Endodermal cell (in vitro differentiated cells): ENCODE measurements at regions not wholly inside any gene's neighbourhood (a gene's known extent, or its start where the extent isn't known, plus 50 kb on each side); places are given as distances from the start of the nearest gene placed in this dataset.

Experiments used
- DNase-seq: peaks from one replicate; pipeline ENCODE4 v3.0.0-alpha.2; 2017
- H3K27ac ChIP-seq: 2 replicates; pipeline ENCODE4 v1.5.1; 2013; ENCODE audit warnings: mild to moderate bottlenecking, low read depth, low read length, moderate library complexity
- H3K27me3 ChIP-seq: 2 replicates; pipeline ENCODE4 v1.6.1; 2013; ENCODE audit warnings: mild to moderate bottlenecking, low read length, moderate library complexity; ENCODE audit not compliant: insufficient read depth, control insufficient read depth, poor library complexity, severe bottlenecking
- H3K36me3 ChIP-seq: 2 replicates; pipeline ENCODE4 v1.7.0; 2013; ENCODE audit warnings: mild to moderate bottlenecking, low read length, moderate library complexity; ENCODE audit not compliant: control insufficient read depth, insufficient read depth
- H3K4me1 ChIP-seq: one replicate; pipeline ENCODE4 v1.7.0; 2013; ENCODE audit warnings: low read length; ENCODE audit not compliant: control insufficient read depth, insufficient read depth
- H3K4me3 ChIP-seq: 2 replicates; pipeline ENCODE4 v1.5.1; 2013; ENCODE audit warnings: mild to moderate bottlenecking, low read length, moderate library complexity
- H3K9ac ChIP-seq: 2 replicates; pipeline ENCODE4 v1.6.1; 2013; ENCODE audit warnings: mild to moderate bottlenecking, low read length, moderate library complexity; ENCODE audit not compliant: poor library complexity, severe bottlenecking; ENCODE audit errors: extremely low read depth
- H3K9me3 ChIP-seq: 2 replicates; pipeline ENCODE4 v1.6.1; 2013; ENCODE audit warnings: mild to moderate bottlenecking, low read length, moderate library complexity; ENCODE audit not compliant: control insufficient read depth
- H3K27ac Mint-ChIP-seq: 2 replicates; pipeline ENCODE4 v1.8.0; 2020; ENCODE audit warnings: mixed read lengths
- H3K27me3 Mint-ChIP-seq: 2 replicates; pipeline ENCODE4 v1.8.0; 2021; ENCODE audit warnings: mild to moderate bottlenecking, mixed read lengths; ENCODE audit not compliant: insufficient read depth
- H3K36me3 Mint-ChIP-seq: 2 replicates; pipeline ENCODE4 v1.8.0; 2020; ENCODE audit warnings: low read depth, mixed read lengths
- H3K4me1 Mint-ChIP-seq: 2 replicates; pipeline ENCODE4 v1.8.0; 2020; ENCODE audit warnings: mixed read lengths
- H3K4me3 Mint-ChIP-seq: 2 replicates; pipeline ENCODE4 v1.8.0; 2020; ENCODE audit warnings: mild to moderate bottlenecking, moderate library complexity, mixed read lengths
- H3K9me3 Mint-ChIP-seq: 2 replicates; pipeline ENCODE4 v1.8.0; 2020; ENCODE audit warnings: mild to moderate bottlenecking, mixed read lengths
- WGBS, 2 experiments: methylation state at CpG; one replicate each; pipeline versions ENCODE4 v1.1.5 to v1.1.7; 2013; ENCODE audit warnings: missing lambda C conversion rate in 2 of 2, mixed read lengths in 1 of 2; ENCODE audit not compliant: insufficient coverage in 1 of 2, insufficient read length in 1 of 2; 5-methylcytosine and 5-hydroxymethylcytosine counted together
- TF ChIP-seq, protein P1 (sequence below): fragments of 200-600 bp; sonication (generic); conservative IDR thresholded peaks from 2 replicates; pipeline ENCODE4 v1.5.0; 2021; ENCODE audit warnings: antibody characterized with exemption, mild to moderate bottlenecking

DNA sequence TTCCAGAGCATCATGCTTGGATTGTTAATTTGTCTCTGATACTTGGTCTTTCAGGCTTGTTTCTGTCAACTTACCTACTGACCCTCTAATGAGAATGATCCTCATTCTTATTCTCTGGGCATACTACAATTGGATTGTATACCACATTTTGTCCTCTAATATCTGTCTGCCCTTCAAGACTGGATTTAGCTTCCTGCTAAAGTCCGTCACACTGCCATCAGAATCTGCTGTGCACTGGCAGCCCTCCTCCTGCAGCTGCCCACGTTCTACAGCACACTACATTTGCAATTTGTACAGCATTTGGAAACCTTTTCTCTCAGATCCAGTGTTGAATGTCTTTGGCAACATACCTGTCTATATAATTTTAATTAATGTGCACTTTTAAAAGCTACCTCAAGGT, 183.1 kb downstream of the ZNF330 start:
- Histone ChIP-seq H3K27me3 (no peaks in the 10 kb centered on the region), H3K4me1 (no peaks in the 10 kb centered on the region), H3K36me3 (no peaks in the 10 kb centered on the region), H3K9ac (no peak overlapping the region), H3K4me3 (no peak overlapping the region), H3K27ac (no peak overlapping the region), H3K9me3 (no peaks in the 10 kb centered on the region)
- Mint-ChIP-seq H3K9me3 (no peaks in the 10 kb centered on the region), H3K4me3 (no peak overlapping the region), H3K36me3 (no peaks in the 10 kb centered on the region), H3K27me3 (no peaks in the 10 kb centered on the region), H3K27ac (no peak overlapping the region), H3K4me1 (no peaks in the 10 kb centered on the region)
- 75 to 85% methylated on average over 2 of the region's 2 CpGs for WGBS, 2 experiments
- TF ChIP-seq, protein P1, sequence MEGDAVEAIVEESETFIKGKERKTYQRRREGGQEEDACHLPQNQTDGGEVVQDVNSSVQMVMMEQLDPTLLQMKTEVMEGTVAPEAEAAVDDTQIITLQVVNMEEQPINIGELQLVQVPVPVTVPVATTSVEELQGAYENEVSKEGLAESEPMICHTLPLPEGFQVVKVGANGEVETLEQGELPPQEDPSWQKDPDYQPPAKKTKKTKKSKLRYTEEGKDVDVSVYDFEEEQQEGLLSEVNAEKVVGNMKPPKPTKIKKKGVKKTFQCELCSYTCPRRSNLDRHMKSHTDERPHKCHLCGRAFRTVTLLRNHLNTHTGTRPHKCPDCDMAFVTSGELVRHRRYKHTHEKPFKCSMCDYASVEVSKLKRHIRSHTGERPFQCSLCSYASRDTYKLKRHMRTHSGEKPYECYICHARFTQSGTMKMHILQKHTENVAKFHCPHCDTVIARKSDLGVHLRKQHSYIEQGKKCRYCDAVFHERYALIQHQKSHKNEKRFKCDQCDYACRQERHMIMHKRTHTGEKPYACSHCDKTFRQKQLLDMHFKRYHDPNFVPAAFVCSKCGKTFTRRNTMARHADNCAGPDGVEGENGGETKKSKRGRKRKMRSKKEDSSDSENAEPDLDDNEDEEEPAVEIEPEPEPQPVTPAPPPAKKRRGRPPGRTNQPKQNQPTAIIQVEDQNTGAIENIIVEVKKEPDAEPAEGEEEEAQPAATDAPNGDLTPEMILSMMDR: no peak
- no peak for DNase-seq

DNA sequence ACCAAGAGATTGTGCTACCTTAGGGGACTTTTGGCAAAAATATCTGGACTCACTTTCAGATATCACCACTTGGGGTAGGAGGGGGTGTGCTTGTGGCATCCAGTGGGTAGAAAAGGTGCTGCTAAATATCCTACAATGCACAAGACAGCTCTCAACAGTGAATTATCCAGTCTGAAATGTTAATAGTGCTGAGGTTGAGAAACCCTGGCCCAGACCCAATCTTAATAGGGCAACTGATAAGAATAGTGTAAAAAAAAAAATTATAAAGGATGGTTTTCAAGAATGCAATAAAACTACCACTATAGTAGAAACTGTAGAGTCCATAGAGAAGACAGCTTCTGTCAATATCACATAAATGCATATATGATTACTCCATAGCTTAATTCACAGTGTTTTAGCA, 185.5 kb downstream of the ZNF330 start:
- no peaks in the 10 kb centered on the region for H3K27me3 Mint-ChIP-seq
- H3K27me3 ChIP-seq: no peaks in the 10 kb centered on the region

DNA sequence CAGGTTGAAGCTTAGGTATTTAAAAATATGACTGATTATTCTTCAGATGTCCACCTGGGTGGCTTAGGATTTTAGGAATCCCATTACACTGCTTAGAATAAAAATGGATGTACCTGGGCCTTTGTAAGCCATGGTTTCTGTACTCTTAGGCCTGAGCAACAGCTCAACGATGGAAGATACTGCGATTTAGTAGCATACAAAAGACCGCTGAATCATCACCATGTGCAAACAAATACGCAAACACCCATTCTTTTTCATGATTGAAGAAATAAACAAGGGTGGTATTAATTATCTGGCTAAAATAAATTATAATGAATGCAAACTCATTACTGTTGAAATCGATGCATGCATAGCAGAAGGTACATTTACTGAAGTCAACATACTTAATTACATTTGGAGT, 188.9 kb downstream of the ZNF330 start:
- no peak overlapping the region for H3K4me3 Mint-ChIP-seq
- DNase-seq: no peak
- Histone ChIP-seq H3K9ac (no peak overlapping the region), H3K36me3 (no peaks in the 10 kb centered on the region), H3K9me3 (no peaks in the 10 kb centered on the region), H3K4me1 (no peaks in the 10 kb centered on the region), H3K27ac (no peak overlapping the region), H3K27me3 (no peaks in the 10 kb centered on the region), H3K4me3 (no peak overlapping the region)
- H3K4me1 Mint-ChIP-seq: no peaks in the 10 kb centered on the region
- TF ChIP-seq, protein P1: no peak
- WGBS, 2 experiments: 97 to 100% methylated on average over 2 to 5 of the region's 5 CpGs
- no peak overlapping the region for H3K27ac Mint-ChIP-seq
- no peaks in the 10 kb centered on the region for H3K36me3 Mint-ChIP-seq
- H3K9me3 Mint-ChIP-seq: no peaks in the 10 kb centered on the region
- H3K27me3 Mint-ChIP-seq: no peaks in the 10 kb centered on the region

More for the DNA sequence above, 185.5 kb downstream of the ZNF330 start:
- Histone ChIP-seq H3K9me3 (no peaks in the 10 kb centered on the region), H3K4me3 (no peak overlapping the region), H3K9ac (no peak overlapping the region), H3K27ac (no peak overlapping the region), H3K4me1 (no peaks in the 10 kb centered on the region), H3K36me3 (no peaks in the 10 kb centered on the region)
- Mint-ChIP-seq H3K4me3 (no peak overlapping the region), H3K4me1 (no peaks in the 10 kb centered on the region), H3K9me3 (no peaks in the 10 kb centered on the region), H3K36me3 (no peaks in the 10 kb centered on the region), H3K27ac (no peak overlapping the region)
- TF ChIP-seq, protein P1: no peak
- DNase-seq: no peak
